GM12892 (cell line): ENCODE measurements at regions not wholly inside any gene's neighbourhood (a gene's known extent, or its start where the extent isn't known, plus 50 kb on each side); places are given as distances from the start of the nearest gene placed in this dataset.

ENCODE experiments used
- POLR2A ChIP-seq: IDR thresholded peaks from 2 replicates; pipeline ENCODE4 v1.6.1; 2011; ENCODE audit warnings: low read depth, low read length, control low read depth
- POLR2AphosphoS5 ChIP-seq: IDR thresholded peaks from 2 replicates; pipeline ENCODE4 v1.6.1; 2011; ENCODE audit warnings: low read depth, low read length, control low read depth

GRCh38 chr12:67784831-67785230 is 136.3 kb downstream of the DYRK2 start:
- TF ChIP-seq POLR2AphosphoS5, result no peak
- TF ChIP-seq POLR2A, result no peak
